ENCODE measurements at regions not wholly inside any gene's neighbourhood (a gene's known extent, or its start where the extent isn't known, plus 50 kb on each side); places are given as distances from the start of the nearest gene placed in this dataset.
A peak's percentile ranks its signal among the peaks of the same experiment; 100 is the strongest.

GRCh38 chr9:87342743-87343142, 154.9 kb upstream of the DAPK1 start:
- no peaks in the 10 kb centered on the region for H3K9me3 ChIP-seq (ENCODE audit: control insufficient read depth in 4 of 4, insufficient read depth in 3 of 4, low read length in 3 of 4)
- no peak overlapping the region for H3K9ac ChIP-seq (ENCODE audit: insufficient read depth in 1 of 2, low read length in 2 of 2)
- ATAC-seq (ENCODE audit: insufficient read depth, low FRiP score) (peak; percentile 22), DNase-seq (peak; percentile 68 to 90 (median 86))
- H3K36me3 ChIP-seq (ENCODE audit: control insufficient read depth in 4 of 4, insufficient read depth in 4 of 4, low read length in 4 of 4): no peaks in the 10 kb centered on the region
- H3K4me3 ChIP-seq: no peak overlapping the region
- WGBS, 2 donors: 47 to 58% methylated on average over 7 of the region's 7 CpGs
- H3K4me1 ChIP-seq (ENCODE audit: control insufficient read depth in 5 of 5, insufficient read depth in 5 of 5, low read length in 5 of 5): peaks cover 0 to 15% (median 2%) of the 10 kb centered on the region in 5 donors
- TF ChIP-seq, protein P1, sequence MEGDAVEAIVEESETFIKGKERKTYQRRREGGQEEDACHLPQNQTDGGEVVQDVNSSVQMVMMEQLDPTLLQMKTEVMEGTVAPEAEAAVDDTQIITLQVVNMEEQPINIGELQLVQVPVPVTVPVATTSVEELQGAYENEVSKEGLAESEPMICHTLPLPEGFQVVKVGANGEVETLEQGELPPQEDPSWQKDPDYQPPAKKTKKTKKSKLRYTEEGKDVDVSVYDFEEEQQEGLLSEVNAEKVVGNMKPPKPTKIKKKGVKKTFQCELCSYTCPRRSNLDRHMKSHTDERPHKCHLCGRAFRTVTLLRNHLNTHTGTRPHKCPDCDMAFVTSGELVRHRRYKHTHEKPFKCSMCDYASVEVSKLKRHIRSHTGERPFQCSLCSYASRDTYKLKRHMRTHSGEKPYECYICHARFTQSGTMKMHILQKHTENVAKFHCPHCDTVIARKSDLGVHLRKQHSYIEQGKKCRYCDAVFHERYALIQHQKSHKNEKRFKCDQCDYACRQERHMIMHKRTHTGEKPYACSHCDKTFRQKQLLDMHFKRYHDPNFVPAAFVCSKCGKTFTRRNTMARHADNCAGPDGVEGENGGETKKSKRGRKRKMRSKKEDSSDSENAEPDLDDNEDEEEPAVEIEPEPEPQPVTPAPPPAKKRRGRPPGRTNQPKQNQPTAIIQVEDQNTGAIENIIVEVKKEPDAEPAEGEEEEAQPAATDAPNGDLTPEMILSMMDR (IDR thresholded peaks at IDR 0.05; ENCODE audit: control extremely low read depth, extremely low read depth): no peak
- no peaks in the 10 kb centered on the region for H3K27me3 ChIP-seq (ENCODE audit: control insufficient read depth in 3 of 3, insufficient read depth in 3 of 3, low read length in 2 of 3)
- no peak overlapping the region for H3K27ac ChIP-seq (ENCODE audit: low read depth in 1 of 2, low read length in 1 of 2)

- no peak overlapping the region for H3K27ac ChIP-seq (ENCODE audit: low read depth in 1 of 2, low read length in 1 of 2)
- no peak overlapping the region for H3K9ac ChIP-seq (ENCODE audit: insufficient read depth in 1 of 2, low read length in 2 of 2)
- no peak for ATAC-seq (ENCODE audit: insufficient read depth, low FRiP score)
- H3K27me3 ChIP-seq (ENCODE audit: control insufficient read depth in 3 of 3, insufficient read depth in 3 of 3, low read length in 2 of 3): no peaks in the 10 kb centered on the region
- DNase-seq: peak in 1 of 3 donors; percentile 19
- TF ChIP-seq, protein P1 (IDR thresholded peaks at IDR 0.05; ENCODE audit: control extremely low read depth, extremely low read depth): no peak
- 79 to 85% methylated on average over 5 of the region's 5 CpGs for WGBS, 2 donors
- H3K9me3 ChIP-seq (ENCODE audit: control insufficient read depth in 4 of 4, insufficient read depth in 3 of 4, low read length in 3 of 4): no peaks in the 10 kb centered on the region
- H3K4me1 ChIP-seq (ENCODE audit: control insufficient read depth in 5 of 5, insufficient read depth in 5 of 5, low read length in 5 of 5): peaks cover 0 to 10% (median 0%) of the 10 kb centered on the region in 5 donors
- H3K4me3 ChIP-seq: no peak overlapping the region
- H3K36me3 ChIP-seq (ENCODE audit: control insufficient read depth in 4 of 4, insufficient read depth in 4 of 4, low read length in 4 of 4): no peaks in the 10 kb centered on the region
These were observed 153.7 kb upstream of the DAPK1 start for GRCh38 chr9:87343816-87344430.

DNA sequence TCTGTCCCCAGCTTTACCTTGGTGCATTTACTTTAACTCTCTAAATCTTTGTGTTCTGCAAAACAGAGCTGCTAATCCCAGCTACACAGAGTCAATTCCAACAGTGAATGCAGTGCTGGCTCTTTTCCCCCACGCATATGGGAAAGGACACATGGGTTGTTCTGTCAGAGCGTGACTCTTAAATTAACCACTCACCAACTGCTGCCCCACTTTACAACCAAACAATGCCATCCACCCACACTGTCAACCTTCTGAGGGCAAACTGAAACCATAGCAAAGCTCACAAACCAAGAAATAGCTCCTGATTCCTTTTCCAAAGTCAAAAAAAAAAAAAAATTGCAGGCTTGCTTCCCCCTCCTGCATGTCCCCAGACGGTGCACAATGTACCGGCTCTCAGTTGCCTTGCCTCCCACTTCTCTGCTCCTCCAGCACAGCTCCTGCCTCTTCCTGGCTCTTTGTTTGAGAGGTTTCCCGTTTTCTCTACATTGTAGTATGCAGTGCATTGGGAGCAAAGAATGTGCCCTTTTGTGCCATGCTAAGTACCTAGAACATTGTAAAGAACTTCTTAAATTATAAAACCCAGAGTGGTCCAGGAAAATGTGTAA, 151.5 kb upstream of the DAPK1 start:
- no peaks in the 10 kb centered on the region for H3K9me3 ChIP-seq (ENCODE audit: control insufficient read depth in 4 of 4, insufficient read depth in 3 of 4, low read length in 3 of 4)
- WGBS, 2 donors: 54 to 67% methylated on average over 5 of the region's 5 CpGs
- H3K27ac ChIP-seq (ENCODE audit: low read depth in 1 of 2, low read length in 1 of 2): no peak overlapping the region
- DNase-seq (peak in 1 of 3 donors; percentile 16), ATAC-seq (ENCODE audit: insufficient read depth, low FRiP score) (no peak)
- H3K27me3 ChIP-seq (ENCODE audit: control insufficient read depth in 3 of 3, insufficient read depth in 3 of 3, low read length in 2 of 3): no peaks in the 10 kb centered on the region
- no peak overlapping the region for H3K4me3 ChIP-seq
- no peak overlapping the region for H3K9ac ChIP-seq (ENCODE audit: insufficient read depth in 1 of 2, low read length in 2 of 2)
- peaks cover 0 to 10% (median 0%) of the 10 kb centered on the region in 5 donors for H3K4me1 ChIP-seq (ENCODE audit: control insufficient read depth in 5 of 5, insufficient read depth in 5 of 5, low read length in 5 of 5)
- TF ChIP-seq, protein P1 (IDR thresholded peaks at IDR 0.05; ENCODE audit: control extremely low read depth, extremely low read depth): no peak
- H3K36me3 ChIP-seq (ENCODE audit: control insufficient read depth in 4 of 4, insufficient read depth in 4 of 4, low read length in 4 of 4): no peaks in the 10 kb centered on the region

Measured in lung (tissue), 11 donors.